NB4 (cell line): ENCODE measurements at regions not wholly inside any gene's neighbourhood (a gene's known extent, or its start where the extent isn't known, plus 50 kb on each side); places are given as distances from the start of the nearest gene placed in this dataset.

Experiments used
- DNase-seq: peaks from one replicate; pipeline ENCODE4 v3.0.0; 2010; ENCODE audit warnings: low read depth
- H3K4me3 ChIP-seq: one replicate; pipeline ENCODE4 v1.5.1; 2011; ENCODE audit warnings: mild to moderate bottlenecking, low read depth, low read length, moderate library complexity
- CTCF ChIP-seq: IDR thresholded peaks from one replicate; pipeline ENCODE4 v1.5.1; 2012; ENCODE audit warnings: low read depth, low read length
- MAX ChIP-seq: IDR thresholded peaks from 2 replicates; pipeline ENCODE4 v1.6.1; 2011; ENCODE audit warnings: low read depth, low read length
- MYC ChIP-seq: IDR thresholded peaks from 2 replicates; pipeline ENCODE4 v1.6.1; 2011; ENCODE audit warnings: low read depth, low read length
- POLR2A ChIP-seq: IDR thresholded peaks from 2 replicates; pipeline ENCODE4 v1.6.1; 2011; ENCODE audit warnings: mild to moderate bottlenecking; ENCODE audit not compliant: insufficient read length; ENCODE audit errors: extremely low read depth

- no peak overlapping the region for H3K4me3 ChIP-seq
- TF ChIP-seq POLR2A (no peak), MAX (no peak), CTCF (no peak), MYC (no peak)
- DNase-seq = no peak
These were observed 128.7 kb downstream of the CEP120 start for GRCh38 chr5:123294544-123294943.

- DNase-seq = no peak
- H3K4me3 ChIP-seq = no peak overlapping the region
- TF ChIP-seq POLR2A (no peak), MAX (no peak), CTCF (no peak)
These were observed 134.0 kb downstream of the CEP120 start for GRCh38 chr5:123289210-123289609.

GRCh38 chr5:123287881-123288280, 135.3 kb downstream of the CEP120 start:
- DNase-seq = no peak
- TF ChIP-seq POLR2A (no peak), MYC (no peak), MAX (no peak), CTCF (no peak)
- no peak overlapping the region for H3K4me3 ChIP-seq

- TF ChIP-seq CTCF = no peak
- H3K4me3 ChIP-seq = no peak overlapping the region
- no peak for DNase-seq
These were observed 136.3 kb downstream of the CEP120 start for GRCh38 chr5:123286891-123287290.

- no peak for DNase-seq
- no peak for TF ChIP-seq MAX
- TF ChIP-seq MYC = no peak
- TF ChIP-seq POLR2A = no peak
- no peak for TF ChIP-seq CTCF
- H3K4me3 ChIP-seq = no peak overlapping the region
These were observed 137.8 kb downstream of the CEP120 start for GRCh38 chr5:123285122-123286023.
